Astrocyte of the spinal cord (primary cell): ENCODE measurements at regions not wholly inside any gene's neighbourhood (a gene's known extent, or its start where the extent isn't known, plus 50 kb on each side); places are given as distances from the start of the nearest gene placed in this dataset.

Experiments used
- DNase-seq: peaks from one replicate; pipeline ENCODE4 v3.0.0; 2011; ENCODE audit warnings: low read depth, low spot score
- H3K4me3 ChIP-seq: 2 replicates; pipeline ENCODE4 v1.5.1; 2011; ENCODE audit warnings: low read depth, mild to moderate bottlenecking, low read length, moderate library complexity
- CTCF ChIP-seq: IDR thresholded peaks from 2 replicates; pipeline ENCODE4 v1.5.1; 2012; ENCODE audit warnings: low read depth, mild to moderate bottlenecking, low read length, inconsistent platforms
- in situ Hi-C: cut with HindIII; loops from 2 replicates; pipeline ENCODE4 v1.10.0; 2017; ENCODE audit warnings: low sequenced_read_pairs

DNA sequence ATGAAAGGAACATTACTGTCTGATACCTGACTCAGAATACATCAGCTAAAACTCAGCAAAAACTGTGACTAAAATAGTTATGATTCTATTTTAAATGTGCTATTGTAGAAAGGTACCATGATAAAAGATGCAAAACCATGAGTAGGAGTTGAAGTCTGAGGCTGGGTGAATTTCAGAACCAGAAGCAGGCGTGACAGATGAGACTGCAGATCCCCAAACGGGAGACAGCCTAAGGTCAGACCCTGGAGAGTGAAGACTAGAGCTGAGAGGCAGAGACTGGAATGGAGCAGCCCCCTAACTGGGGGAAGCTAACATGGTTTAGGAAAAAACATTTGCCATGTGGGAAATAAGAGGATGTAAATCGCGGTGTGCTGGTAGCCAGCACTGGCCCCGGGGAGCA is 275.8 kb downstream of the POM121L12 start:
- in situ Hi-C loops = no loop called here
- no peak overlapping the region for H3K4me3 ChIP-seq
- TF ChIP-seq CTCF = no peak
- DNase-seq = no peak

- DNase-seq = peak; percentile 5
- no peak for TF ChIP-seq CTCF
- in situ Hi-C loops = no loop called here
- H3K4me3 ChIP-seq = no peak overlapping the region
Measured at GRCh38 chr7:53315981-53316380, 280.5 kb downstream of the POM121L12 start.

GRCh38 chr7:53318566-53318965 is 283.1 kb downstream of the POM121L12 start:
- no peak for DNase-seq
- no peak overlapping the region for H3K4me3 ChIP-seq
- TF ChIP-seq CTCF = no peak
- in situ Hi-C loops = no loop called here

GRCh38 chr7:53325061-53325460 is 289.6 kb downstream of the POM121L12 start:
- DNase-seq = peak; percentile 5
- H3K4me3 ChIP-seq = no peak overlapping the region
- no peak for TF ChIP-seq CTCF
- in situ Hi-C loops = no loop called here

- no peak for TF ChIP-seq CTCF
- DNase-seq = no peak
- H3K4me3 ChIP-seq = no peak overlapping the region
- in situ Hi-C loops = no loop called here
Measured at GRCh38 chr7:53326634-53327033, 291.2 kb downstream of the POM121L12 start.

DNA sequence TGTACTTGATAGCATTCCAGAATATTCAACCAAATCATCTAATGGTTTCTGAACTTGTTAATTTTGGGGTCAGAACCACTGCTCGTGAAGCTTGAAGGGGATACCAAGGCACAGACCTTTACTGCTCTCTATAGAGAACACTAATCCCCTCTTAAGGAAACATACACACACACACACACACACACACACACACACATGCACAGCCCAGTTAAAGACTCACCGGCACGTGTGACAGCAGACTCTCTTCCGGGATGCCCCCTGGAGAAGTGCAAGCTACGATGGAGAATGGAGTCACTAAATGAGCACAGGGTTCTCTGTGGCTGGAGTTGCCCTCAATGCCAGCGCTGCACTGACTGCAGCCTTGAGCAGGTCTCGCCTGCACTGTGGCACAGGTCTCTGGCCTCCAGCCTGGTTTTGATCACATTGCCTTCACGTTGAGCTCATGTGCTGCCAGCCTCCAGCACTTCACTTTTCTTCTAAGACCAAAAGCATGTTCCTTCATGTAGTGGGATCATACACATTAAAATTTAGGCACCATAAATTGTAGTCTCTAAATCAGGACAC is 300.8 kb downstream of the POM121L12 start:
- TF ChIP-seq CTCF = no peak
- in situ Hi-C loops = no loop called here
- no peak overlapping the region for H3K4me3 ChIP-seq
- DNase-seq = no peak

DNA sequence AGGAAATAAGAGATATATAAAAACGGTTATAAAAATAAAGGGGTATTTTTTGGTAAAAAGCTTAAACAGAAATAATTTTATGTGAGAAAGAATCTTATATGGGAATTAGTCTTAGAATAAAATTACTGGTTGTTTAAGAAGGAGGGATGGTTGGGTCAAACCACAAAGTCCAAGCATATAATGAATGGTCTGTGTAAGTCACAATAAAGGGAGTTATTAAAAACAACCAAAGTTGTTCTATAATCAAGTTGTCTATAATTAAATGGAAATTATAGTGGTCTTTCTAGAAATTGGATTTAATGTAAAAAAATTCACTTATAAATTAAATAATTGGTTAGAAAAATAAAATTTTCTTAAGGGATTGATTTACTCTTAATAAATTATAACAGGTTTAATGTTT is 304.8 kb downstream of the POM121L12 start:
- no peak overlapping the region for H3K4me3 ChIP-seq
- DNase-seq = peak; percentile 1
- no peak for TF ChIP-seq CTCF
- in situ Hi-C loops = no loop called here
